ENCODE measurements at regions not wholly inside any gene's neighbourhood (a gene's known extent, or its start where the extent isn't known, plus 50 kb on each side); places are given as distances from the start of the nearest gene placed in this dataset.

DNA sequence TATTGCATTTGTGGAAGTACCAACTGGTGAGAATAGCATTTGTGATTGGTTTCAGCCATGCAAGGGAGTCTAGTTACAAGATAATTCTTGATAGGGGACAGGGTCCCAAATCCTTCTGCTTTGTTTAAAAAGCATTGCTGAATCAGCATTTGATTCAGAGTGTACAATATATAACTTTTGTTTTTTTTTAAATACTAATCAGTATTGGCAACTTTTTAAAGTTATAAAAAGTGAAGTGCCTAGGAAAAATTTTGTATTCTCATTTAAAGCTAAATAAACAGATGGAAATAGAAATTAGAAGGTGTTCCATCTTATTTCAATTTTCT, 75.4 kb upstream of the SLC25A26 start:
- TF ChIP-seq EZH2 (IDR thresholded peaks at IDR 0.05) (no peak), CTCF (IDR thresholded peaks at IDR 0.05) (no peak), EZH2phosphoT487 (IDR thresholded peaks at IDR 0.05) (no peak)
